HG03521 (cell line): ENCODE measurements at regions not wholly inside any gene's neighbourhood (a gene's known extent, or its start where the extent isn't known, plus 50 kb on each side); places are given as distances from the start of the nearest gene placed in this dataset.
"Not testable (repeated sequence)": the region's sequence is repeated elsewhere in the genome, so short reads cannot be mapped to it uniquely, and the experiment has no call there.

Experiments used
- ATAC-seq: cut with Tn5 transposase; IDR thresholded peaks from one replicate; pipeline ENCODE4 v1.9.1; 2021; ENCODE audit warnings: mild to moderate bottlenecking, moderate library complexity; ENCODE audit not compliant: unreplicated experiment

DNA sequence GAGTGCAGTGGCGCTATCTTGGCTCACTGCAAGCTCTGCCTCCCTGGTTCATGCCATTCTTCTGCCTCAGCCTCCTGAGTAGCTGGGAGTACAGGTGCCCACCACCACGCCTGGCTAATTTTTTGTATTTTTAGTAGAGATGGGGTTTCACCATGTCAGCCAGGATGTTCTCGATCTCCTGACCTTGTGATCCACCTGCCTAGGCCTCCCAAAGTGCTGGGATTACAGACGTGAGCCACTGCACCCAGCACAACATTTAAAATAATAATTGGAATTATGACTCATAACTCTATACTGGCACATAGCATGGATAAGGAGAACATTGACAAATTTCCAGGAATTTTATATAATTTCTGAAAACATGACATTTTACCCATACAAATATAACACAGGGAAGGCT is 54.2 kb downstream of the DBET start:
- ATAC-seq, result not testable (repeated sequence)

DNA sequence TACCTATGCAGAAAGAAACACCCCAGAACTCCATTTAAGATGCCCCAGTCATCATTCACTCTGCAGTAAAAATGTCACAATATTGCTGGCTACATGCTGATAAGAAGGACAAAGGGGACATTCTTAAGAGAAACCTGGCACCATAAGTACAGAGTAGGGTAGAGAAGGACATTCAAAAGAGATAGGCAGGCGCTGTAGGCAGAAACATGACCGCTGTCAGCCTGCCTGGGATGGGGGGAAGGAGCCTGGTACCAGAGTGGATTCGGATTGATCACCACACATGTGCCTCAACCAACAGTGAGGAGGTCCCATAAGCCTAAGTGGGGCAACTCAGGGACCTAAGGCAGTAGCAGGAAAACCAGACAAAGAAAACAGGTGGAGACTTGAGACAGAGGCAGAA is 54.1 kb upstream of the DUX4 start:
- not testable (repeated sequence) for ATAC-seq

DNA sequence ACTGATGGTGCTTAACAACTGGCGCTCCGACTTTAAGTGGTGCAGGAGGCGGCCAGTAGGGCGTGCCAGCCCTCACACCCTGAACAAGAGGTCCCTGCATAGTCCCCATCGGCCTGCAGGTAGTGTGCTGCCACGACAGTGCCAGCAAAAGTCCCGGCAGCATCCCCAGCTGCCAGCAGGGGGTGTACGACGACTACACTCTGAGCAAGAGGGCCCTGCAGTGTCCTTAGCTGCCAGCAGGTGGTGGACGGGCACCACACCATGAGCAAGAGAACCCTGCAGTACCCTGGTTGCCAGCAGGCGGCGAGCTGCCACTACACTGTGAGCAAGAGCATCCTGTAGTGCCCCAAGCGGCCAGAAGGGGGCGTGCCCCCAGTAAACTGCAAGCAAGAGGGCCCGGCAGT is 53.5 kb upstream of the DUX4 start:
- ATAC-seq, result peak; percentile 45

DNA sequence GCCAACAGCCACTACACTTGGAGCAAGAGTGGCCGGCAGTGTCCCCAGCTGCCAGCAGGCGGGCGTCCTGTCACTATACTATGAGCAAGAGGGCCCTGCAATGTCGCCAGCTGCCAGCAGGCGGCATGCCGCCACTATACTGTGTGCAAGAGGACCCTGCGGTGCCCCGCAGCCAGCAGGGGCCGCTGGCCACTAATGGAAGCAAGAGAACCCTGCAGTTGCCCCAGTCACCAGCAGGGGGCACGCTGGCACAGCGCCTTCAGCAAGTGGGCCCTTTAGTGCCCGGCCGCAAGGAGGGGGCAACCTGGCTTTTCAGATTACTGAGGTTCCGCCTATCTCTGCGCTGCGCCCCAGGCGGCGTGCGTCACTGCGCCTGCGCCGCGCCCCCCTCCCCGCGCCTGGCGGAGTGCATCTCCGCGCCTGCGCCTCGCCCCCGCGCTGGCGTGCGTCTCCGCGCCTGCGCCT is 53.0 kb upstream of the DUX4 start:
- peak; percentile 45 for ATAC-seq

- ATAC-seq, result not testable (repeated sequence)
Observed at GRCh38 chr4:190121076-190121671, 52.4 kb upstream of the DUX4 start.

DNA sequence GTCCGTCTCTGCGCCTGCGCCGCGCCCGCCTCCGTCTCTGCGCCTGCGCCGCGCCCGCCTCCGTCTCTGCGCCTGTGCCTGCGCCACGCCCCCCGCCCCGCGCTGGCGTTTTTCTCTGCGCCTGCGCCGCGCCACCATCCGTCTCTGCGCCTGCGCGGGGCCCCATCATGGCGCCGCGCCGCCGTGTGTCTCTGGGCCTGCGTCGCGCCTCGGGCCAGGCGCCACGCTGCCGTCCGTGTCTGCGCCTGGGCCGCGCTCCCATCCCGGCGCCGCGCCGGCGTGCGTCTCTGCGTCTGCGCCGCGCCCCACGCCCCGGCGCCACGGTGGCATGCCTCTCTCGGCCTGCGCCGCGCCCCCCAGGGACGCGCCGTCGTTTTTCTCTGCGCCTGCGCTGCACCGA is 51.8 kb upstream of the DUX4 start:
- no peak for ATAC-seq

DNA sequence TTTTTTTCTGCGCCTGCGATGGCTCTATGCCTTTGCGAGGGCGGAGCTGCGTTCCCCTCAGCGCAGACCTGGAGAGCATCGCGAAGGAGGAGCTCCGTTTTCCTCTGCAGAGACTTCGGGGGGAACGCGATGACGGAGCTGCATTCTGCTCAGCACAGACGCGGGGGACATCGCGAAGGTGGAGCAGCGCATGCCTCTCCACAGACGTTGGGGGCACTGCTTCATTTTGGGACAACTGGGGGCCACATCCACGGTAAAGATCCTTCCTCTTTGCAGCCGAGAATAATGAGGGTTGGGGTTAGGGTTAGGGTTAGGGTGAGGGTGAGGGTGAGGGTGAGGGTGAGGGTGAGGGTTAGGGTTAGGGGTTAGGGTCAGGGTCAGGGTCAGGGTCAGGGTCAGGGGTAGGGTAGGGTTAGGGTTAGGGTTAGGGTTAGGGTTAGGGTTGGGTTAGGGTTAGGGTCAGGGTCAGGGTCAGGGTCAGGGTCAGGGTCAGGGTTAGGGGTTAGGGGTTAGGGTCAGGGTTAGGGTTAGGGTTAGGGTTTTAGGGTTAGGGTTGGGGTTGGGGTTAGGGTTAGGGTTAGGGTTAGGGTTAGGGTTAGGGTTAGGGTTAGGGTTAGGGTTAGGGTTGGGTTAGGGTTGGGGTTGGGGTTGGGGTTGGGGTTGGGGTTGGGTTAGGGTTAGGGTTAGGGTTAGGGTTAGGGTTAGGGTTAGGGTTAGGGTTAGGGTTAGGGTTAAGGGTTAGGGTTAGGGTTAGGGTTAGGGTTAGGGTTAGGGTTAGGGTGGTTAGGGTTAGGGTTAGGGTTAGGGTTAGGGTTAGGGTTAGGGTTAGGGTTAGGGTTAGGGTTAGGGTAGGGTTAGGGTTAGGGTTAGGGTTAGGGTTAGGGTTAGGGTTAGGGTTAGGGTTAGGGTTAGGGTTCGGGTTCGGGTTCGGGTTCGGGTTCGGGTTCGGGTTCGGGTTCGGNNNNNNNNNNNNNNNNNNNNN is 51.1 kb upstream of the DUX4 start:
- not testable (repeated sequence) for ATAC-seq
